ENCODE measurements at regions not wholly inside any gene's neighbourhood (a gene's known extent, or its start where the extent isn't known, plus 50 kb on each side); places are given as distances from the start of the nearest gene placed in this dataset.

DNA sequence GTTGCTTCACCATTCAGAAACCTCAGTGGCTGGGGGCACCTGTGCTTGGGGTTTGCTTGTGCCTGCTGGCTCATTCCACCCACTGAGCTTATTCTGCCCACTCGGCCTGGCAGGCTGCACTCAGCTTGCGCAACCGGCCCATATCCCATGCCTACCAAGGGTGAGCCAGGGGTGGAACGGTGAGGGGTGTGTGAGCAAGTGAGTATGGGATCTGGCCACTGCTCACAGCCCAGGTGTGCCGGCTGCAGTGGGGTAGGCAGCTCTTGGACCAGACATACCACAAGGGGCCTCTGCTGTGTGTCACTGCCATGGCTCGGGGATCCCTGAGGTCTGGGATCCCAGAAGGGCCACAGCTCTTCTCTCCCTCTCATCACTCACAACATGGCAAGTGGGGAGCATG is 1000.5 kb upstream of the CRIM1 start:
- intact Hi-C loops (cut with DNase I), result no loop called here
- ATAC-seq, result no peak

GRCh38 chr2:35347561-35347960 is 1008.0 kb upstream of the CRIM1 start:
- WGBS, 2 donors, result 79 to 80% methylated on average over 7 of the region's 7 CpGs
- TF ChIP-seq, protein P1, sequence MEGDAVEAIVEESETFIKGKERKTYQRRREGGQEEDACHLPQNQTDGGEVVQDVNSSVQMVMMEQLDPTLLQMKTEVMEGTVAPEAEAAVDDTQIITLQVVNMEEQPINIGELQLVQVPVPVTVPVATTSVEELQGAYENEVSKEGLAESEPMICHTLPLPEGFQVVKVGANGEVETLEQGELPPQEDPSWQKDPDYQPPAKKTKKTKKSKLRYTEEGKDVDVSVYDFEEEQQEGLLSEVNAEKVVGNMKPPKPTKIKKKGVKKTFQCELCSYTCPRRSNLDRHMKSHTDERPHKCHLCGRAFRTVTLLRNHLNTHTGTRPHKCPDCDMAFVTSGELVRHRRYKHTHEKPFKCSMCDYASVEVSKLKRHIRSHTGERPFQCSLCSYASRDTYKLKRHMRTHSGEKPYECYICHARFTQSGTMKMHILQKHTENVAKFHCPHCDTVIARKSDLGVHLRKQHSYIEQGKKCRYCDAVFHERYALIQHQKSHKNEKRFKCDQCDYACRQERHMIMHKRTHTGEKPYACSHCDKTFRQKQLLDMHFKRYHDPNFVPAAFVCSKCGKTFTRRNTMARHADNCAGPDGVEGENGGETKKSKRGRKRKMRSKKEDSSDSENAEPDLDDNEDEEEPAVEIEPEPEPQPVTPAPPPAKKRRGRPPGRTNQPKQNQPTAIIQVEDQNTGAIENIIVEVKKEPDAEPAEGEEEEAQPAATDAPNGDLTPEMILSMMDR (IDR thresholded peaks at IDR 0.05), result no peak
- TF ChIP-seq POLR2A (IDR thresholded peaks at IDR 0.05), result no peak
- Histone ChIP-seq H3K27ac (no peak overlapping the region), H3K27me3 (no peaks in the 10 kb centered on the region), H3K9me3 (peaks cover 0 to 4% (median 0%) of the 10 kb centered on the region in 3 donors), H3K36me3 (replicated peaks in 1 of 2; ENCODE audit: insufficient read depth in 1 of 2, low read depth in 2 of 2) (no peaks in the 10 kb centered on the region), H3K4me3 (no peak overlapping the region), H3K4me1 (no peaks in the 10 kb centered on the region)
- ATAC-seq (no peak), DNase-seq (no peak)
- intact Hi-C loops (cut with DNase I), result no loop called here

More for the DNA sequence above, 1000.5 kb upstream of the CRIM1 start:
- H3K9me3 ChIP-seq, result peaks cover 0 to 9% (median 0%) of the 10 kb centered on the region in 3 donors
- TF ChIP-seq, protein P1 (IDR thresholded peaks at IDR 0.05), result no peak
- TF ChIP-seq POLR2A (IDR thresholded peaks at IDR 0.05), result no peak
- H3K4me1 ChIP-seq, result no peaks in the 10 kb centered on the region
- WGBS, 2 donors, result 84 to 85% methylated on average over 5 to 6 of the region's 6 CpGs
- DNase-seq, result no peak
- no peaks in the 10 kb centered on the region for H3K27me3 ChIP-seq
- H3K4me3 ChIP-seq, result no peak overlapping the region
- no peak overlapping the region for H3K27ac ChIP-seq
- H3K36me3 ChIP-seq (replicated peaks in 1 of 2; ENCODE audit: insufficient read depth in 1 of 2, low read depth in 2 of 2), result no peaks in the 10 kb centered on the region

DNA sequence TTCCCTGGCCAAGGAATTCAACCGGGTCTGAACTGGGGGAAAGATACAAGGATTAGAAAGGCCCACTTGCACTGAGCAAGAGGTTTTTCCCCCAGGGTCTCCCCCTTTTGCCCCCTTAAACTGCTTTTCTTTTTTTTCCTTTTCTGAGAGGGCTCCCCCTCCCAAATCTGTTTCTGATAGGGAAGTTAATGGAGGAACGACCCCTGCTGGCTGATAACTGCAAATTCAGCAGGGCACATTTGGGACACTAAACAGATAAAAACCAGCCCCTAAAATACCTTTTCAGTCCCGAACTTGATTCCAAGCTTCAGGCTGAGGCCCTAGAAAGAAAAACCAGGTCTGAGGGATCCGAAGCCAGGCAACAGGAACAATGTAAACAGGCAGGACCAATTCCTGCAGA is 1012.4 kb upstream of the CRIM1 start:
- no peak overlapping the region for H3K4me3 ChIP-seq
- ATAC-seq, result no peak
- WGBS, 2 donors, result 56 to 70% methylated on average over 4 of the region's 4 CpGs
- no peaks in the 10 kb centered on the region for H3K27me3 ChIP-seq
- intact Hi-C loops (cut with DNase I), result no loop called here
- no peaks in the 10 kb centered on the region for H3K36me3 ChIP-seq (replicated peaks in 1 of 2; ENCODE audit: insufficient read depth in 1 of 2, low read depth in 2 of 2)
- TF ChIP-seq, protein P1 (IDR thresholded peaks at IDR 0.05), result no peak
- TF ChIP-seq POLR2A (IDR thresholded peaks at IDR 0.05), result no peak
- no peak for DNase-seq
- H3K4me1 ChIP-seq, result no peaks in the 10 kb centered on the region
- H3K9me3 ChIP-seq, result peaks cover 0 to 10% (median 0%) of the 10 kb centered on the region in 3 donors
- H3K27ac ChIP-seq, result no peak overlapping the region

GRCh38 chr2:35339211-35339610 is 1016.4 kb upstream of the CRIM1 start:
- no peaks in the 10 kb centered on the region for H3K4me1 ChIP-seq
- peaks cover 0 to 10% (median 0%) of the 10 kb centered on the region in 3 donors for H3K9me3 ChIP-seq
- ATAC-seq, result no peak
- intact Hi-C loops (cut with DNase I), result no loop called here
- H3K27ac ChIP-seq, result no peak overlapping the region
- TF ChIP-seq POLR2A (IDR thresholded peaks at IDR 0.05), result no peak
- TF ChIP-seq, protein P1 (IDR thresholded peaks at IDR 0.05), result no peak
- no peaks in the 10 kb centered on the region for H3K36me3 ChIP-seq (replicated peaks in 1 of 2; ENCODE audit: insufficient read depth in 1 of 2, low read depth in 2 of 2)
- no peaks in the 10 kb centered on the region for H3K27me3 ChIP-seq
- no peak overlapping the region for H3K4me3 ChIP-seq
- no peak for DNase-seq

DNA sequence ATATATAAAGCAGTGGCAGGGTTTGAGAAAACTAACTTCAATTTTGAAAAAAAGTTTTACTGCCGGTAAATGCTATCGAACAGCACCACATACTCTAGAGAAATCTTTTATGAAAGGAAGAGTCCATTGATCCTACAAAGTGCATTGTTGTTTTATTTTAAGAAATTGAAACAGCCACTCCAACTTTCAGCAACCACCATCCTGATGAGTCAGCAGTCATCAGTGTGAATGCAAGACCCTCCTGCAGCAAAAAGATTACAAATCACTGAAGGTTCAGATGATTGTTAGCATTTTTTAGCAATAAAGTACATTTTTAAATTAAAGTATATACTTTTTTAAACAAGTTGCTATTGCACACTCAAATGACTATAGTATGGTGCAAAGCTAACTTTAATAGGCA is 1017.7 kb upstream of the CRIM1 start:
- ATAC-seq (no peak), DNase-seq (no peak)
- TF ChIP-seq, protein P1 (IDR thresholded peaks at IDR 0.05), result no peak
- WGBS, 2 donors, result 93 to 94% methylated on average over 2 of the region's 2 CpGs
- H3K27me3 ChIP-seq, result no peaks in the 10 kb centered on the region
- no peak overlapping the region for H3K4me3 ChIP-seq
- intact Hi-C loops (cut with DNase I), result no loop called here
- peaks cover 0 to 10% (median 0%) of the 10 kb centered on the region in 3 donors for H3K9me3 ChIP-seq
- no peak overlapping the region for H3K27ac ChIP-seq
- H3K4me1 ChIP-seq, result no peaks in the 10 kb centered on the region
- no peaks in the 10 kb centered on the region for H3K36me3 ChIP-seq (replicated peaks in 1 of 2; ENCODE audit: insufficient read depth in 1 of 2, low read depth in 2 of 2)
